SK-N-SH treated with all-trans-retinoic acid at 6 μM for 48 hours (cell line): ENCODE measurements at regions not wholly inside any gene's neighbourhood (a gene's known extent, or its start where the extent isn't known, plus 50 kb on each side); places are given as distances from the start of the nearest gene placed in this dataset.

Experiments used
- ATAC-seq: fragments of 200-7000 bp; cut with Tn5 transposase; 3 replicates; pipeline ENCODE4 v1.9.1; 2020; ENCODE audit warnings: mild to moderate bottlenecking, moderate library complexity
- ARNTL ChIP-seq: fragments of 450-650 bp; formaldehyde crosslinking; IDR thresholded peaks from 2 replicates; pipeline ENCODE4 v1.5.0; 2020; ENCODE audit warnings: low read depth, mild to moderate bottlenecking, moderate library complexity, borderline replicate concordance
- BACH2 ChIP-seq: fragments of 250-450 bp; sonication (Bioruptor Pico); IDR thresholded peaks from 2 replicates; pipeline ENCODE4 v1.9.0; 2021; ENCODE audit warnings: mild to moderate bottlenecking, borderline replicate concordance
- CREB5 ChIP-seq: fragments of 250-450 bp; sonication (Bioruptor Pico); IDR thresholded peaks from 2 replicates; pipeline ENCODE4 v1.5.1; 2020; ENCODE audit warnings: low read depth, mild to moderate bottlenecking, moderate library complexity
- CSDC2 ChIP-seq: fragments of 250-450 bp; sonication (Bioruptor Pico); IDR thresholded peaks from 2 replicates; pipeline ENCODE4 v1.5.0; 2020; ENCODE audit warnings: mild to moderate bottlenecking, moderate library complexity
- CSRNP3 ChIP-seq: fragments of 250-450 bp; sonication (Bioruptor Pico); IDR thresholded peaks from 2 replicates; pipeline ENCODE4 v1.5.1; 2021; ENCODE audit warnings: mild to moderate bottlenecking, moderate library complexity
- ESRRG ChIP-seq: fragments of 250-450 bp; sonication (Bioruptor Pico); IDR thresholded peaks from 2 replicates; pipeline ENCODE4 v1.6.1; 2021; ENCODE audit warnings: mild to moderate bottlenecking
- GLIS3 ChIP-seq: fragments of 250-450 bp; sonication (Bioruptor Pico); IDR thresholded peaks from 2 replicates; pipeline ENCODE4 v1.5.0; 2020; ENCODE audit warnings: mild to moderate bottlenecking, moderate library complexity
- ISL1 ChIP-seq: fragments of 250-450 bp; sonication (Bioruptor Pico); IDR thresholded peaks from 2 replicates; pipeline ENCODE4 v2.1.2; 2022; ENCODE audit warnings: mild to moderate bottlenecking, moderate library complexity
- OSR1 ChIP-seq: fragments of 250-450 bp; sonication (Bioruptor Pico); IDR thresholded peaks from 2 replicates; pipeline ENCODE4 v1.8.0; 2022; ENCODE audit warnings: moderate library complexity, mild to moderate bottlenecking, inconsistent platforms
- POU6F1 ChIP-seq: fragments of 250-450 bp; sonication (Bioruptor Pico); IDR thresholded peaks from 2 replicates; pipeline ENCODE4 v1.8.0; 2021; ENCODE audit warnings: low read depth, mild to moderate bottlenecking, moderate library complexity, borderline replicate concordance
- RARB ChIP-seq: fragments of 250-450 bp; sonication (Bioruptor Pico); IDR thresholded peaks from 2 replicates; pipeline ENCODE4 v1.8.0; 2021; ENCODE audit warnings: mild to moderate bottlenecking, moderate library complexity
- SNAI2 ChIP-seq: fragments of 250-450 bp; sonication (Bioruptor Pico); IDR thresholded peaks from 2 replicates; pipeline ENCODE4 v1.5.0; 2020; ENCODE audit warnings: mild to moderate bottlenecking, moderate library complexity
- TCF4 ChIP-seq: fragments of 250-450 bp; sonication (Bioruptor Pico); IDR thresholded peaks from 2 replicates; pipeline ENCODE4 v1.8.0; 2021; ENCODE audit warnings: mild to moderate bottlenecking, moderate library complexity, borderline replicate concordance
- TOX ChIP-seq: fragments of 250-450 bp; sonication (Bioruptor Pico); IDR thresholded peaks from 2 replicates; pipeline ENCODE4 v1.8.0; 2021; ENCODE audit warnings: mild to moderate bottlenecking, moderate library complexity, borderline replicate concordance
- TSHZ2 ChIP-seq: fragments of 250-450 bp; sonication (Bioruptor Pico); IDR thresholded peaks from 2 replicates; pipeline ENCODE4 v1.5.0; 2020; ENCODE audit warnings: mild to moderate bottlenecking, moderate library complexity
- ZC3H10 ChIP-seq: fragments of 250-450 bp; sonication (Bioruptor Pico); IDR thresholded peaks from 2 replicates; pipeline ENCODE4 v1.5.1; 2021; ENCODE audit warnings: mild to moderate bottlenecking, moderate library complexity
- ZFP3 ChIP-seq: fragments of 250-450 bp; sonication (Bioruptor Pico); IDR thresholded peaks from 2 replicates; pipeline ENCODE4 v1.5.0; 2020; ENCODE audit warnings: mild to moderate bottlenecking, moderate library complexity
- ZFP30 ChIP-seq: fragments of 450-650 bp; formaldehyde crosslinking; IDR thresholded peaks from 2 replicates; pipeline ENCODE4 v1.5.0; 2022; ENCODE audit warnings: mild to moderate bottlenecking, moderate library complexity
- ZNF565 ChIP-seq: fragments of 450-650 bp; formaldehyde crosslinking; conservative IDR thresholded peaks from 2 replicates; pipeline ENCODE4 v1.5.0; 2020; ENCODE audit warnings: low read depth, mild to moderate bottlenecking, moderate library complexity
- ZNF70 ChIP-seq: fragments of 450-650 bp; formaldehyde crosslinking; IDR thresholded peaks from 2 replicates; pipeline ENCODE4 v1.5.0; 2020; ENCODE audit warnings: mild to moderate bottlenecking, moderate library complexity
- ZNF8 ChIP-seq: fragments of 450-650 bp; formaldehyde crosslinking; IDR thresholded peaks from 2 replicates; pipeline ENCODE4 v1.5.0; 2020; ENCODE audit warnings: mild to moderate bottlenecking, moderate library complexity

- no peak for TF ChIP-seq ZNF8 (CRISPR knock-in tag)
- TF ChIP-seq ARNTL (CRISPR knock-in tag): no peak
- no peak for TF ChIP-seq BACH2 (CRISPR knock-in tag)
- no peak for TF ChIP-seq OSR1 (CRISPR knock-in tag)
- no peak for TF ChIP-seq ZNF565 (CRISPR knock-in tag)
- no peak for TF ChIP-seq ISL1 (CRISPR knock-in tag)
- TF ChIP-seq POU6F1 (CRISPR knock-in tag): no peak
- no peak for TF ChIP-seq ZNF70 (CRISPR knock-in tag)
- TF ChIP-seq GLIS3: no peak
- no peak for ATAC-seq
Observed at GRCh38 chr10:131448883-131449282, 137.4 kb upstream of the TCERG1L start.

GRCh38 chr10:131450216-131450765 is 138.8 kb upstream of the TCERG1L start:
- no peak for ATAC-seq
- TF ChIP-seq ISL1 (CRISPR knock-in tag): no peak
- TF ChIP-seq POU6F1 (CRISPR knock-in tag): no peak
- TF ChIP-seq CSDC2 (CRISPR knock-in tag): no peak
- no peak for TF ChIP-seq ZNF70 (CRISPR knock-in tag)
- no peak for TF ChIP-seq ARNTL (CRISPR knock-in tag)

GRCh38 chr10:131451407-131452015 is 140.0 kb upstream of the TCERG1L start:
- TF ChIP-seq ZNF8 (CRISPR knock-in tag): no peak
- TF ChIP-seq ZNF70 (CRISPR knock-in tag): no peak
- TF ChIP-seq OSR1 (CRISPR knock-in tag): no peak
- no peak for TF ChIP-seq CSRNP3 (CRISPR knock-in tag)
- no peak for TF ChIP-seq ZFP30
- TF ChIP-seq ESRRG (CRISPR knock-in tag): no peak
- no peak for TF ChIP-seq CREB5 (CRISPR knock-in tag)
- TF ChIP-seq ZC3H10: no peak
- no peak for TF ChIP-seq TOX (CRISPR knock-in tag)
- no peak for TF ChIP-seq CSDC2 (CRISPR knock-in tag)
- no peak for TF ChIP-seq TCF4
- TF ChIP-seq TSHZ2 (CRISPR knock-in tag): no peak
- no peak for TF ChIP-seq BACH2 (CRISPR knock-in tag)
- no peak for TF ChIP-seq ZFP3
- TF ChIP-seq SNAI2: no peak
- no peak for TF ChIP-seq ARNTL (CRISPR knock-in tag)
- TF ChIP-seq ISL1 (CRISPR knock-in tag): no peak
- no peak for TF ChIP-seq GLIS3
- no peak for TF ChIP-seq ZNF565 (CRISPR knock-in tag)
- no peak for TF ChIP-seq RARB (CRISPR knock-in tag)
- ATAC-seq: no peak
